H1 (cell line): ENCODE measurements at regions not wholly inside any gene's neighbourhood (a gene's known extent, or its start where the extent isn't known, plus 50 kb on each side); places are given as distances from the start of the nearest gene placed in this dataset.

Source experiments
- CHD1 ChIP-seq: IDR thresholded peaks from 2 replicates; pipeline ENCODE4 v1.6.1; 2012; ENCODE audit warnings: low read depth, low read length, improper control_type of control experiment
- KDM5A ChIP-seq: fragments of 200-600 bp; IDR thresholded peaks from 2 replicates; pipeline ENCODE4 v1.7.1; 2012; ENCODE audit warnings: mild to moderate bottlenecking, low read length, inconsistent platforms, mixed read lengths

DNA sequence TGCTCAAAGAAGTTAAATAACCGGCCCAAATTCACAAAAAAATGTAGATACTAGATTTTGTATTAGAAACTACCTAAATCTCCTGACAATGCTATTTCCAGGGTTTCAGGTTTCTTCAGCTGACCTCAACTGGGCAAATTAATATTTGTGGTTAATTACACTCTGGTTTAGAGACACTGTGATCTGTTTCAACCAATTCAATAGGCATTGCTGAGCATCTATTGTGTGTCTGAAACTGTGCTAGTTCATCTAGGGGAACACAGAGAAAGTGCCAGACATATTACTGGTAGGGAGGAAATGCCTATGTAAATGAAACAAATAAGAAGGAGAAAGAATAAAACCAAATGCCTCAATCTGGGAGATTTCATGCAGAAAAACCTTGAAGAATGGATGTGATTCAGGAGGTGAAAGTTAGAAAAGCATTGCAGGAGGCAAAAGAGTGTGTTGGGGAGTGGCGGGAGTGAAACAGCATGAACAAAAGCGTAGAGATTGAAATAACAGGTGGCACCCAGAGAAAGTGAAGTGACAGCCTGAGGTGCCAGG is 51.3 kb upstream of the IVNS1ABP start (continued):
- TF ChIP-seq KDM5A (no peak), CHD1 (no peak)
